ENCODE measurements at regions not wholly inside any gene's neighbourhood (a gene's known extent, or its start where the extent isn't known, plus 50 kb on each side); places are given as distances from the start of the nearest gene placed in this dataset.

GRCh38 chr6:133114973-133115372 is 126.2 kb upstream of the EYA4 start:
- Histone ChIP-seq H3K4me3 (no peak overlapping the region), H3K36me3 (no peaks in the 10 kb centered on the region), H3K9me3 (peaks cover 0 to 9% (median 3%) of the 10 kb centered on the region in 4 donors), H3K27me3 (no peaks in the 10 kb centered on the region), H3K27ac (replicated peaks in 1 of 4) (no peak overlapping the region), H3K4me1 (no peaks in the 10 kb centered on the region)
- TF ChIP-seq EP300 (IDR thresholded peaks at IDR 0.05) (no peak), POLR2A (IDR thresholded peaks at IDR 0.05; ENCODE audit: low read depth) (no peak), POLR2AphosphoS5 (IDR thresholded peaks at IDR 0.05) (no peak), CTCF (IDR thresholded peaks at IDR 0.05) (no peak)
- DNase-seq (ENCODE audit: extremely low spot score), result no peak
- 91% methylated on average over 1 of the region's 1 CpG for WGBS
- intact Hi-C loops (cut with DNase I), result no loop called here

- no peak for DNase-seq (ENCODE audit: extremely low spot score)
- TF ChIP-seq EP300 (IDR thresholded peaks at IDR 0.05) (no peak), POLR2AphosphoS5 (IDR thresholded peaks at IDR 0.05) (no peak), POLR2A (IDR thresholded peaks at IDR 0.05; ENCODE audit: low read depth) (no peak), CTCF (IDR thresholded peaks at IDR 0.05) (no peak)
- Histone ChIP-seq H3K9me3 (peaks cover 0 to 9% (median 3%) of the 10 kb centered on the region in 4 donors), H3K36me3 (no peaks in the 10 kb centered on the region), H3K4me1 (no peaks in the 10 kb centered on the region), H3K27ac (replicated peaks in 1 of 4) (no peak overlapping the region), H3K4me3 (no peak overlapping the region), H3K27me3 (no peaks in the 10 kb centered on the region)
- intact Hi-C loops (cut with DNase I), result no loop called here
- WGBS, result 74% methylated on average over 2 of the region's 2 CpGs
These were observed 125.2 kb upstream of the EYA4 start for GRCh38 chr6:133115946-133116345.

GRCh38 chr6:133128191-133128590 is 113.0 kb upstream of the EYA4 start:
- no peak for TF ChIP-seq POLR2A (IDR thresholded peaks at IDR 0.05; ENCODE audit: low read depth)
- no peak for TF ChIP-seq POLR2AphosphoS5 (IDR thresholded peaks at IDR 0.05)
- no peak for TF ChIP-seq EP300 (IDR thresholded peaks at IDR 0.05)
- TF ChIP-seq CTCF (IDR thresholded peaks at IDR 0.05), result no peak
- Histone ChIP-seq H3K9me3 (no peaks in the 10 kb centered on the region), H3K27me3 (no peaks in the 10 kb centered on the region), H3K27ac (replicated peaks in 1 of 4) (no peak overlapping the region), H3K4me3 (no peak overlapping the region), H3K36me3 (no peaks in the 10 kb centered on the region), H3K4me1 (peaks cover 14 to 30% (median 28%) of the 10 kb centered on the region in 4 donors)
- no peak for DNase-seq (ENCODE audit: extremely low spot score)
- 95% methylated on average over 2 of the region's 2 CpGs for WGBS
- intact Hi-C loops (cut with DNase I), result no loop called here

DNA sequence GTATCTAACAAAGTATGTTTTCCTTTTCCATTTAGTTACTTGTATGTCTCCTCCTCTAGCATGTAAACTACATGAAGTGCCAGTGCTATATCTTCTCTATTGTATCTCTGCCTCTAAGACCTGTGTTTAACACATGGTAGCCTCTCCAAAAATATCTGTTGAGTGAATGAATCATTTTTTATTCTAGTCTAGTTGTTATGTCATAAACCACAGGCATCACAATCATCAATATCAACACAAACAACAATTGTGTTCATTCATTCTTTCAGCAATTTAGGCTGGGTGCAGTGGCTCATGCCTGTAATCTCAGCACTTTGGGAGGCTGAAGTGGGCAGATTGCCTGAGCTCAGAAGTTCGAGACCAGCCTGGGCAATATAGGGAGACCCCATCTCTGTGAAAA is 111.6 kb upstream of the EYA4 start:
- Histone ChIP-seq H3K9me3 (no peaks in the 10 kb centered on the region), H3K27me3 (no peaks in the 10 kb centered on the region), H3K4me1 (peaks cover 14 to 30% (median 28%) of the 10 kb centered on the region in 4 donors), H3K27ac (replicated peaks in 1 of 4) (no peak overlapping the region), H3K4me3 (no peak overlapping the region), H3K36me3 (no peaks in the 10 kb centered on the region)
- TF ChIP-seq POLR2A (IDR thresholded peaks at IDR 0.05; ENCODE audit: low read depth), result no peak
- TF ChIP-seq EP300 (IDR thresholded peaks at IDR 0.05), result no peak
- no peak for TF ChIP-seq CTCF (IDR thresholded peaks at IDR 0.05)
- no peak for TF ChIP-seq POLR2AphosphoS5 (IDR thresholded peaks at IDR 0.05)
- 89% methylated on average over 1 of the region's 1 CpG for WGBS
- intact Hi-C loops (cut with DNase I), result no loop called here
- DNase-seq (ENCODE audit: extremely low spot score), result no peak

DNA sequence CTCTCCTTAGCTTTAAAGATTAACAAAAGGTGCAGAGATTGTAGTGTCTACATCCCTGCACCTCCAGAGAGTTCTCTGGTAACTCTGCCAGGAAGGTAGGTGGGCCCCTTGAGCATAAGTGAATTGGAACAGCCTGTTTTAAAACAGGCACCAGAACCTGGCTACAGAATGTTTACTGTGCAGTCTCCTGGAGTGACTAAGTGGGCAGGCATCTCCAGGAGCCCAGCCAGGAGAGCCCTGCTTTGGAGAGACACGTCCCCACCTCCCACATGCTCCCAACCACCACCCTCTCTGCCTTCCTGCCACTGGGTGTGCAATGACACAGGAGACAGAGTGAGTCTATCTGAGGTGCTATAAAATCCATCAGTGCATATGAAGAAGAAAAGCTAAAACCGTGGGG is 110.3 kb upstream of the EYA4 start:
- TF ChIP-seq CTCF (IDR thresholded peaks at IDR 0.05), result peak in 1 of 3 experiments; percentile 15
- TF ChIP-seq POLR2AphosphoS5 (IDR thresholded peaks at IDR 0.05), result peak; percentile 26 to 31
- no peak for TF ChIP-seq POLR2A (IDR thresholded peaks at IDR 0.05; ENCODE audit: low read depth)
- Histone ChIP-seq H3K9me3 (no peaks in the 10 kb centered on the region), H3K36me3 (no peaks in the 10 kb centered on the region), H3K4me1 (peaks cover 14 to 30% (median 28%) of the 10 kb centered on the region in 4 donors), H3K4me3 (no peak overlapping the region), H3K27ac (replicated peaks in 1 of 4) (peak overlapping the region; percentile 44 to 68 (median 64)), H3K27me3 (no peaks in the 10 kb centered on the region)
- 51% methylated on average over 2 of the region's 2 CpGs for WGBS
- no peak for DNase-seq (ENCODE audit: extremely low spot score)
- intact Hi-C loops (cut with DNase I), result no loop called here

Measured in esophagus muscularis mucosa (tissue), 4 donors.